ENCODE measurements at regions not wholly inside any gene's neighbourhood (a gene's known extent, or its start where the extent isn't known, plus 50 kb on each side); places are given as distances from the start of the nearest gene placed in this dataset.

DNA sequence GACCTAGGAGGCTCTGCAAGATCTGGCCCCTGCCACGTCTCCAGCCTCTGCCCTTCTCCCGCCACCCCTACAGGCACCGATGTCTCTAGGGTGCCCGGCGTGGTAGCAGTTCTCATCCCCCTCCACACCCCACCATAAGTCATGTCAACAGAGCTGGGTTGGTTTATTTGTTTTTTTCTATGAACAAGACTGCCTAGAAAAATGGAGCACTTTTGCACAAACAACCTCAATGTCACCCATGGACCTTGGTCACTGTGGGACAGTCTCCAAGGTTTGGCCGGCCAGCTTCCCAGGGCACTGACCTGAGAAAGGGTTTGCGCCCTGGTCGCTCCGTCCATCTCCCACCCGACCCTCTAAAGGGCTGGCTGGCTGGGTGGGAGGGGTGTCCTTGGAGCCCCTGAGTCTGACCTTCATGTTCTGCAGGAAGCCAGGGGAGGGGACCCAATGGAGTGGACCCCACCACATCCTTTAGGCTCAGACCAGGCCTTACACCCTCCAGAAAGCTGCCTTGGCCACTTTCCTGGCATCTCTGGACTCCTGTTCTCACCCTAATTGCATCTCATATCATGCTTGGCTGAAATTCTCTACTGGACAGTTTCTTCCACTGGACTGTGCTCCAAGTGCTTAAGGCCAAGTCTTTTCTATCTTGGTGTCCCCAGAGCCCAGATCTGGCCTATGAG lies 104.8 kb upstream of the PTPN1 start:
- TF ChIP-seq CTCF (IDR thresholded peaks at IDR 0.05) (no peak), POLR2A (IDR thresholded peaks at IDR 0.05) (no peak), POLR2AphosphoS5 (IDR thresholded peaks at IDR 0.05; ENCODE audit: insufficient read depth in 1 of 2, low read depth in 1 of 2) (no peak)
